ENCODE measurements at regions not wholly inside any gene's neighbourhood (a gene's known extent, or its start where the extent isn't known, plus 50 kb on each side); places are given as distances from the start of the nearest gene placed in this dataset.

DNA sequence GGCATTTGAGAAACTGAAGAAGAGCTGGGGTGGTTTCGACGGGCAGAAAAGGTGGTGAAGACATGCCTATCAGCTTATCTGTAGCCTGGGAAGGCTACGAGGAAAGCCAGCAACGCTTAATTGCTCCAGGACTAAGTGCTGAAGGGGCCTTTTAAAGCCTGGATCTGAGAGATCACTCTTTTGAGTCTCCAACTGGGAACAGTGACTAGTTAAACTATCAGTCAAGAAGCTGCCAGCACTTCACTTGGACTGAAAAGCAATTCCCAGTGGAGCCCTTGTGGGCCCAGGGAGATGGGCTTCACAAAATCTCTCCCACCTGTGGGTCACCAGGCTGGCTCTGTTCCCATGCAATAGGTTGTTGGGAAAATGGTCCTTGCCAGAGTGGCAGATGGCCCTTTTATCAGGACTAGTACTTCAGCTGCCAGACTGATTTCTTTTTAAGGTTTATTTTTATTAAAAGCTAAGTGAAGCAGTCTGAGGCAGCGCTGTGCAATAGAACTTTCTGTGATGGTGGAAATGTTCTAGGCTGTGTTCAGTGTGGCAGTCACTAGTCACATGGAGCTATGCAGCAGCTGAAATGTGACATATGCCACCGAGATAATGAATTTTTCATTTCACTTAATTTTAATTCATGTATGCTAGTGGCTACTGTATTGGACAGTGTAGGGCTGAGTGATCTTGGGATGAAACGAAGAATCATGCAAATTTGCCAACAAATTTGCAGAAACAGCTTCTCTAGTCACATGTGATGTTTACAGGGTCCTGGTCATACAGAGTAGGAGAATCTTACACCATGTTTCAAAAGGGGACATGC lies 276.8 kb downstream of the PCNX1 start:
- no peak for ATAC-seq (ENCODE audit: poor library complexity)
- Mint-ChIP-seq H3K4me3 (no peak overlapping the region), H3K9me3 (no peaks in the 10 kb centered on the region)

GRCh38 chr14:71185637-71186036 lies 278.4 kb downstream of the PCNX1 start:
- no peak for TF ChIP-seq CTCF (IDR thresholded peaks at IDR 0.05)
- CTCF ChIA-PET, result no interaction called here

More for the DNA sequence above, 276.8 kb downstream of the PCNX1 start:
- H3K36me3 Mint-ChIP-seq (ENCODE audit: low read depth), result no peaks in the 10 kb centered on the region
- no peaks in the 10 kb centered on the region for H3K36me3 ChIP-seq (ENCODE audit: insufficient read depth, low read length)
- H3K4me1 Mint-ChIP-seq (ENCODE audit: low read depth), result no peaks in the 10 kb centered on the region
- no peak overlapping the region for H3K4me3 ChIP-seq (ENCODE audit: low read length)
- no peaks in the 10 kb centered on the region for H3K27me3 ChIP-seq (ENCODE audit: control insufficient read depth in 1 of 2, insufficient read depth in 2 of 2, low read length in 2 of 2)
- peaks cover 7% of the 10 kb centered on the region for H3K27me3 Mint-ChIP-seq
- TF ChIP-seq CTCF (IDR thresholded peaks at IDR 0.05), result no peak
- no peak overlapping the region for H3K27ac ChIP-seq (ENCODE audit: low read depth in 1 of 2, low read length in 2 of 2)
- no peak overlapping the region for H3K27ac Mint-ChIP-seq
- no peaks in the 10 kb centered on the region for H3K9me3 ChIP-seq (ENCODE audit: control insufficient read depth in 1 of 2, insufficient read depth in 1 of 2, low read length in 2 of 2)
- no peak for DNase-seq
- no peaks in the 10 kb centered on the region for H3K4me1 ChIP-seq (ENCODE audit: insufficient read depth, low read length)
- intact Hi-C loops (cut with DNase I, micrococcal nuclease), result no loop called here
- ChIA-PET CTCF (no interaction called here), POLR2A (no interaction called here)

DNA sequence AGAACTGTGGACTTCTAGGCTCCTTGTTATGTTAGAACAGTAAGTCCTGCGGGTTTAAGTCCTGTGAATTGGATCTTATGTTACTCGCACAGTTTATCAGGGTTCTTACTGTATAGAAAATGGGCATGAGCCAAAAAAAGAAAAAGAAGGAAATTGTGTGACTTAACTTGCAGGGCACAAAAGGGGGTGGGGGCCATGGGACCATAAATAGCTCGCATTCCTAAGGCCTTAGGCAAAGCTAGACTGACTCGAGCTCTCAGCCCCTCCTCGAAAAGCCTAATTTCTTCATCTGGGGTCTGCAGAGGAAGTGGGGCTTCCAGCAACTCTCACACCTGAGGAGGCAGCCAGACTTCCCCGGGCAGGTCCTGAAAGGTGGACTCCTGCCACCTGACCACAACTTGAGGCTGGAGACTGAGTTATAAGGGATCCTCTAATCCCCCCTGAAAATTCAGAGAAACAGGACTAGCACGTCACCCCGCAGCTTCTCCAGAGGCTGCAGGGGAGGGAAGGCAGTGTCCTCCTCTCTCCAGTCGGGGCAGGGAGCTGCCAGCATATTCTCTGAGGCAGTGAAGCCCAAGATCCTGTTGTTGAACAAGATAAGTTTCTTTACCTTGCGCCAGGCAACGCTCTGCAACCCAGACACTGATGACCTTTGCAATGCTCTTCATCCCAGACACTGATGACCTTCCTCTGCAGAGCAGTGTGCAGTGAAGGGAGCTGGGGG lies 280.5 kb downstream of the PCNX1 start:
- TF ChIP-seq CTCF (IDR thresholded peaks at IDR 0.05), result no peak
- intact Hi-C loops (cut with DNase I, micrococcal nuclease), result no loop called here
- peaks cover 4% of the 10 kb centered on the region for H3K27me3 Mint-ChIP-seq
- no peaks in the 10 kb centered on the region for H3K36me3 ChIP-seq (ENCODE audit: insufficient read depth, low read length)
- H3K27ac Mint-ChIP-seq, result no peak overlapping the region
- no peak overlapping the region for H3K4me3 ChIP-seq (ENCODE audit: low read length)
- ChIA-PET CTCF (no interaction called here), POLR2A (no interaction called here)
- no peak for DNase-seq
- no peaks in the 10 kb centered on the region for H3K4me1 ChIP-seq (ENCODE audit: insufficient read depth, low read length)
- ATAC-seq (ENCODE audit: poor library complexity), result no peak
- no peaks in the 10 kb centered on the region for H3K4me1 Mint-ChIP-seq (ENCODE audit: low read depth)
- H3K9me3 ChIP-seq (ENCODE audit: control insufficient read depth in 1 of 2, insufficient read depth in 1 of 2, low read length in 2 of 2), result no peaks in the 10 kb centered on the region
- H3K9me3 Mint-ChIP-seq, result no peaks in the 10 kb centered on the region
- no peaks in the 10 kb centered on the region for H3K27me3 ChIP-seq (ENCODE audit: control insufficient read depth in 1 of 2, insufficient read depth in 2 of 2, low read length in 2 of 2)
- no peak overlapping the region for H3K4me3 Mint-ChIP-seq
- H3K27ac ChIP-seq (ENCODE audit: low read depth in 1 of 2, low read length in 2 of 2), result no peak overlapping the region
- H3K36me3 Mint-ChIP-seq (ENCODE audit: low read depth), result no peaks in the 10 kb centered on the region

More at GRCh38 chr14:71185637-71186036, 278.4 kb downstream of the PCNX1 start:
- Histone ChIP-seq H3K27me3 (ENCODE audit: control insufficient read depth in 1 of 2, insufficient read depth in 2 of 2, low read length in 2 of 2) (no peaks in the 10 kb centered on the region), H3K27ac (ENCODE audit: low read depth in 1 of 2, low read length in 2 of 2) (no peak overlapping the region), H3K36me3 (ENCODE audit: insufficient read depth, low read length) (no peaks in the 10 kb centered on the region), H3K4me3 (ENCODE audit: low read length) (no peak overlapping the region), H3K9me3 (ENCODE audit: control insufficient read depth in 1 of 2, insufficient read depth in 1 of 2, low read length in 2 of 2) (no peaks in the 10 kb centered on the region), H3K4me1 (ENCODE audit: insufficient read depth, low read length) (no peaks in the 10 kb centered on the region)
- Mint-ChIP-seq H3K9me3 (no peaks in the 10 kb centered on the region), H3K4me3 (no peak overlapping the region), H3K4me1 (ENCODE audit: low read depth) (no peaks in the 10 kb centered on the region), H3K27ac (no peak overlapping the region), H3K27me3 (peaks cover 4% of the 10 kb centered on the region), H3K36me3 (ENCODE audit: low read depth) (no peaks in the 10 kb centered on the region)
- no peak for DNase-seq
- intact Hi-C loops (cut with DNase I, micrococcal nuclease), result no loop called here
- POLR2A ChIA-PET, result no interaction called here
- no peak for ATAC-seq (ENCODE audit: poor library complexity)
